Upper lobe of left lung (tissue), 6 donors: ENCODE measurements at regions not wholly inside any gene's neighbourhood (a gene's known extent, or its start where the extent isn't known, plus 50 kb on each side); places are given as distances from the start of the nearest gene placed in this dataset.

Experiments used
- ATAC-seq, 2 donors: fragments of 200-7000 bp; cut with Tn5 transposase; one replicate each; pipeline ENCODE4 v1.9.1; 2022; ENCODE audit warnings: mild to moderate bottlenecking in 2 of 2, moderate library complexity in 2 of 2; ENCODE audit not compliant: low FRiP score in 2 of 2
- DNase-seq, 2 donors: peaks; one replicate each; pipeline ENCODE4 v3.0.0-alpha.2; 2019 to 2020
- H3K27ac ChIP-seq, 4 donors: fragments of 200-600 bp; sonication (generic); one replicate each; pipeline ENCODE4 v1.5.1; 2016 to 2019
- H3K27me3 ChIP-seq, 4 donors: fragments of 200-600 bp; sonication (generic); one replicate each; pipeline ENCODE4 v1.5.1; 2017 to 2019
- H3K36me3 ChIP-seq, 4 donors: fragments of 200-600 bp; sonication (generic); one replicate each; pipeline ENCODE4 v1.5.1; 2016 to 2019
- H3K4me1 ChIP-seq, 4 donors: fragments of 200-600 bp; sonication (generic); one replicate each; pipeline ENCODE4 v1.5.1; 2018 to 2019
- H3K4me3 ChIP-seq, 4 donors: fragments of 200-600 bp; sonication (generic); one replicate each; pipeline ENCODE4 v1.5.1; 2017 to 2019; ENCODE audit warnings: mild to moderate bottlenecking in 2 of 4, moderate library complexity in 1 of 4
- H3K9me3 ChIP-seq, 4 donors: fragments of 200-600 bp; sonication (generic); one replicate each; pipeline ENCODE4 v1.5.1; 2018 to 2019
- POLR2AphosphoS5 ChIP-seq, 2 donors: sonication (generic); formaldehyde crosslinking; IDR thresholded peaks; one replicate each; pipeline ENCODE4 v1.5.1; 2017; ENCODE audit warnings: antibody characterized with exemption in 2 of 2
- WGBS, 2 donors: methylation state at CpG; one replicate each; pipeline ENCODE4 v1.1.5; 2017 to 2018; 5-methylcytosine and 5-hydroxymethylcytosine counted together
- TF ChIP-seq, protein P1 (sequence below), 6 experiments: fragments of 450-650 bp in 4 of 6; fragments of 200-600 bp in 2 of 6; sonication (generic) in 2 of 6; IDR thresholded peaks; one replicate each; pipeline ENCODE4 v1.5.1; 2016 to 2019; ENCODE audit warnings: antibody characterized with exemption in 6 of 6
- donor health status: DM: no; HTN: no; CAD: no; lungs with moderate emphysema.
- donor health status: DM: no; HTN: yes; CAD: no; lungs with severe emphysema.

- DNase-seq (no peak), ATAC-seq (no peak)
- H3K27ac ChIP-seq, result no peak overlapping the region
- 64 to 83% methylated on average over 2 of the region's 2 CpGs for WGBS, 2 donors
- no peak for TF ChIP-seq POLR2AphosphoS5 (IDR thresholded peaks at IDR 0.05)
- TF ChIP-seq, protein P1, sequence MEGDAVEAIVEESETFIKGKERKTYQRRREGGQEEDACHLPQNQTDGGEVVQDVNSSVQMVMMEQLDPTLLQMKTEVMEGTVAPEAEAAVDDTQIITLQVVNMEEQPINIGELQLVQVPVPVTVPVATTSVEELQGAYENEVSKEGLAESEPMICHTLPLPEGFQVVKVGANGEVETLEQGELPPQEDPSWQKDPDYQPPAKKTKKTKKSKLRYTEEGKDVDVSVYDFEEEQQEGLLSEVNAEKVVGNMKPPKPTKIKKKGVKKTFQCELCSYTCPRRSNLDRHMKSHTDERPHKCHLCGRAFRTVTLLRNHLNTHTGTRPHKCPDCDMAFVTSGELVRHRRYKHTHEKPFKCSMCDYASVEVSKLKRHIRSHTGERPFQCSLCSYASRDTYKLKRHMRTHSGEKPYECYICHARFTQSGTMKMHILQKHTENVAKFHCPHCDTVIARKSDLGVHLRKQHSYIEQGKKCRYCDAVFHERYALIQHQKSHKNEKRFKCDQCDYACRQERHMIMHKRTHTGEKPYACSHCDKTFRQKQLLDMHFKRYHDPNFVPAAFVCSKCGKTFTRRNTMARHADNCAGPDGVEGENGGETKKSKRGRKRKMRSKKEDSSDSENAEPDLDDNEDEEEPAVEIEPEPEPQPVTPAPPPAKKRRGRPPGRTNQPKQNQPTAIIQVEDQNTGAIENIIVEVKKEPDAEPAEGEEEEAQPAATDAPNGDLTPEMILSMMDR (IDR thresholded peaks at IDR 0.05), result no peak
- no peaks in the 10 kb centered on the region for H3K27me3 ChIP-seq
- H3K36me3 ChIP-seq, result no peaks in the 10 kb centered on the region
- no peaks in the 10 kb centered on the region for H3K4me1 ChIP-seq
- H3K9me3 ChIP-seq, result no peaks in the 10 kb centered on the region
- no peak overlapping the region for H3K4me3 ChIP-seq
Observed at GRCh38 chrX:14079891-14080430, 50.3 kb upstream of the GEMIN8 start.
